Omental fat pad (tissue), 3 donors: ENCODE measurements at regions not wholly inside any gene's neighbourhood (a gene's known extent, or its start where the extent isn't known, plus 50 kb on each side); places are given as distances from the start of the nearest gene placed in this dataset.
"Not testable (repeated sequence)": the region's sequence is repeated elsewhere in the genome, so short reads cannot be mapped to it uniquely, and the experiment has no call there.

Experiments used
- ATAC-seq: fragments of 150-250 bp; one replicate; pipeline ENCODE4 v1.9.1; 2016; ENCODE audit warnings: mild to moderate bottlenecking, moderate library complexity; ENCODE audit not compliant: low FRiP score
- DNase-seq: peaks from one replicate; pipeline ENCODE4 v3.0.0-alpha.2; 2019; ENCODE audit warnings: low spot score
- TF ChIP-seq, protein P1 (sequence below), 3 donors: fragments of 450-650 bp; IDR thresholded peaks; one replicate each; pipeline ENCODE4 v1.5.1; 2016 to 2017; ENCODE audit warnings: antibody characterized with exemption in 3 of 3, mild to moderate bottlenecking in 3 of 3, moderate library complexity in 2 of 3

- TF ChIP-seq, protein P1, sequence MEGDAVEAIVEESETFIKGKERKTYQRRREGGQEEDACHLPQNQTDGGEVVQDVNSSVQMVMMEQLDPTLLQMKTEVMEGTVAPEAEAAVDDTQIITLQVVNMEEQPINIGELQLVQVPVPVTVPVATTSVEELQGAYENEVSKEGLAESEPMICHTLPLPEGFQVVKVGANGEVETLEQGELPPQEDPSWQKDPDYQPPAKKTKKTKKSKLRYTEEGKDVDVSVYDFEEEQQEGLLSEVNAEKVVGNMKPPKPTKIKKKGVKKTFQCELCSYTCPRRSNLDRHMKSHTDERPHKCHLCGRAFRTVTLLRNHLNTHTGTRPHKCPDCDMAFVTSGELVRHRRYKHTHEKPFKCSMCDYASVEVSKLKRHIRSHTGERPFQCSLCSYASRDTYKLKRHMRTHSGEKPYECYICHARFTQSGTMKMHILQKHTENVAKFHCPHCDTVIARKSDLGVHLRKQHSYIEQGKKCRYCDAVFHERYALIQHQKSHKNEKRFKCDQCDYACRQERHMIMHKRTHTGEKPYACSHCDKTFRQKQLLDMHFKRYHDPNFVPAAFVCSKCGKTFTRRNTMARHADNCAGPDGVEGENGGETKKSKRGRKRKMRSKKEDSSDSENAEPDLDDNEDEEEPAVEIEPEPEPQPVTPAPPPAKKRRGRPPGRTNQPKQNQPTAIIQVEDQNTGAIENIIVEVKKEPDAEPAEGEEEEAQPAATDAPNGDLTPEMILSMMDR (IDR thresholded peaks at IDR 0.05) = no peak
- ATAC-seq (no peak), DNase-seq (no peak)
These were observed 1533.5 kb upstream of the ADGRL3 start for GRCh38 chr4:59666645-59667044.

GRCh38 chr4:59671037-59671436 is 1529.1 kb upstream of the ADGRL3 start:
- TF ChIP-seq, protein P1 (IDR thresholded peaks at IDR 0.05) = no peak
- no peak for DNase-seq
- no peak for ATAC-seq

DNA sequence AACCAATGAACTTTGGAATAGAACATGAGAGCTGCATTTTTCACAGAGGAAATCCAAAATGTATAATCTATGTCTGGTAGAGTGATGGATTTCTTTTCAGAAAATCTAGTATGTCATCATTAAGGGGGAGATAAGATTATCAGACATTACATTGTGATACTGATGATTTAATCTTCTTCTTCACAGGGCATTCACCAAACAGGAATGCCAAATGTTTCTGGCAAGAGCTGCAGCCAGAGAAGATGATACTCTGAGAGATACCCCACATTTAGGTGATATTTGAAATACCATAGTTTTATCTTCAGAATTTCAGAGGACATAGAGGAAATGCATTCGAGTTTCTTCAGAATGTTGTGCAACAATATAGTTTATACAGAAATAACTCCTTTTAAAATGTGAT is 1523.7 kb upstream of the ADGRL3 start:
- DNase-seq (no peak), ATAC-seq (no peak)
- TF ChIP-seq, protein P1 (IDR thresholded peaks at IDR 0.05) = no peak

- ATAC-seq, DNase-seq: not testable (repeated sequence)
These were observed 1523.1 kb upstream of the ADGRL3 start for GRCh38 chr4:59676992-59677391.

- no peak for ATAC-seq
- DNase-seq = no peak
- TF ChIP-seq, protein P1 (IDR thresholded peaks at IDR 0.05) = no peak
These were observed 1514.5 kb upstream of the ADGRL3 start for GRCh38 chr4:59685626-59686025.

DNA sequence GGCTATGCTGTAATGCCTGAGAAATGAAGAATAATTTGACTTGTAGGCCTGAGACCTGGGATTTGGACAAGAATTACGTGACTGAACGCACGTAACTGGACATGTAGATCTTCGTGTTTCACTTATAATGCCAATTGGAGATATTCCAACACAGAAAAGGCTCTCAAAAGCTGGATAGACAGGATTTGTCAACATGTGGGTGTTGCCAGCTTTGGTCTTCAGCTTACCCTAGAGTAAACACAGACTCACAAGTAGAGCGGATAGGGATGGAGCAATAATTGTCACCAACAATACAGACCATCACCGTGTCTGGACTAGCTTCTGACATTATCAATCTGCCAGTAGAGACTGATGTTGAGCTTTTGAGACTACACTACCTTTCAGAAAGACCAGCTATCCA is 1511.0 kb upstream of the ADGRL3 start:
- no peak for ATAC-seq
- no peak for DNase-seq
- TF ChIP-seq, protein P1 (IDR thresholded peaks at IDR 0.05) = no peak

- DNase-seq (no peak), ATAC-seq (no peak)
- TF ChIP-seq, protein P1 (IDR thresholded peaks at IDR 0.05) = no peak
These were observed 1504.6 kb upstream of the ADGRL3 start for GRCh38 chr4:59695355-59696053.
